Endothelial cell of umbilical vein (primary cell): ENCODE measurements at regions not wholly inside any gene's neighbourhood (a gene's known extent, or its start where the extent isn't known, plus 50 kb on each side); places are given as distances from the start of the nearest gene placed in this dataset.

Experiments used
- BruUV-seq: library from RNA; stranded (reverse); fragments of 400-500 nt; replicated peaks from 2 replicates; lab custom pipeline; 2021; lab: Mats Ljungman, UMichigan
- CTCF ChIA-PET: fragments of 300-600, 350-600 bp; sonication (Branson Sonifier 250); formaldehyde crosslinking; loops from one replicate; lab custom pipeline; 2021; ENCODE audit warnings: antibody characterized with exemption, inconsistent platforms; lab: Charles Lee
- POLR2A ChIA-PET: fragments of 300-600, 350-600 bp; sonication (Branson Sonifier 250); formaldehyde crosslinking; loops from one replicate; lab custom pipeline; 2021; ENCODE audit warnings: antibody characterized with exemption, inconsistent platforms; lab: Charles Lee
- DNase-seq: peaks from one replicate; pipeline ENCODE4 v3.0.0-alpha.2; 2011; ENCODE audit warnings: low read depth, low spot score
- FAIRE-seq: peaks from 2 replicates; lab custom pipeline; 2011; peaks lifted over from hg19 to GRCh38; lab: Jason Lieb, UNC
- H2AFZ ChIP-seq: 2 replicates; pipeline ENCODE4 v1.6.0; 2012; ENCODE audit warnings: low read depth, low read length, control low read depth, inconsistent platforms
- H3K27ac ChIP-seq: 2 replicates; pipeline ENCODE4 v1.5.1; 2011; ENCODE audit warnings: low read depth, mild to moderate bottlenecking, control low read depth, low read length, moderate library complexity; ENCODE audit not compliant: insufficient read depth
- H3K27me3 ChIP-seq, 2 experiments: 2 replicates each; pipeline versions ENCODE4 v1.6.0 to v1.6.1; 2011; ENCODE audit warnings: low read length in 2 of 2, mixed read lengths in 1 of 2; ENCODE audit not compliant: control insufficient read depth in 2 of 2, insufficient read depth in 2 of 2
- H3K36me3 ChIP-seq, 2 experiments: 2 replicates in 1 of 2; 3 replicates in 1 of 2; pipeline ENCODE4 v1.5.1; 2011; ENCODE audit warnings: low read length in 2 of 2, mild to moderate bottlenecking in 1 of 2, moderate library complexity in 1 of 2; ENCODE audit not compliant: control insufficient read depth in 2 of 2, insufficient read depth in 2 of 2; ENCODE audit errors: extremely low read depth in 1 of 2
- H3K4me1 ChIP-seq: 3 replicates; pipeline ENCODE4 v1.5.1; 2011; ENCODE audit warnings: mild to moderate bottlenecking, low read length; ENCODE audit not compliant: control insufficient read depth, insufficient read depth; ENCODE audit errors: extremely low read depth
- H3K4me2 ChIP-seq: 2 replicates; pipeline ENCODE4 v1.6.1; 2011; ENCODE audit warnings: low read length, control low read depth, mixed read lengths; ENCODE audit not compliant: insufficient read depth
- H3K4me3 ChIP-seq, 3 experiments: fragments of 200-600 bp in 1 of 3; sonication (generic), shearing (Covaris generic) in 1 of 3; replicated peaks in 1 of 3; 2 replicates each; pipeline ENCODE4 v1.5.1; 2011 to 2016; ENCODE audit warnings: control low read depth in 3 of 3, low read length in 3 of 3, mild to moderate bottlenecking in 2 of 3, inconsistent platforms in 1 of 3, low read depth in 1 of 3, moderate library complexity in 1 of 3; ENCODE audit not compliant: insufficient read depth in 1 of 3
- H3K79me2 ChIP-seq: 2 replicates; pipeline ENCODE4 v1.6.0; 2012; ENCODE audit warnings: low read length, inconsistent platforms; ENCODE audit not compliant: control insufficient read depth, insufficient read depth
- H3K9ac ChIP-seq: replicated peaks from 2 replicates; pipeline ENCODE3; 2011; ENCODE audit warnings: low read length, control low read depth; ENCODE audit not compliant: insufficient read depth; ENCODE audit errors: extremely low read depth
- H3K9me1 ChIP-seq: replicated peaks from 3 replicates; pipeline ENCODE4 v1.6.0; 2011; ENCODE audit warnings: mild to moderate bottlenecking, low read length; ENCODE audit not compliant: control insufficient read depth, insufficient read depth; ENCODE audit errors: extremely low read depth
- H3K9me3 ChIP-seq: replicated peaks from 2 replicates; pipeline ENCODE4 v1.5.1; 2012; ENCODE audit warnings: low read length, inconsistent platforms; ENCODE audit not compliant: control insufficient read depth, insufficient read depth
- H4K20me1 ChIP-seq: replicated peaks from 2 replicates; pipeline ENCODE3; 2011; ENCODE audit warnings: mild to moderate bottlenecking, low read length; ENCODE audit not compliant: control insufficient read depth, insufficient read depth; ENCODE audit errors: extremely low read depth
- EZH2 ChIP-seq: IDR thresholded peaks from 2 replicates; pipeline ENCODE4 v1.6.1; 2012; ENCODE audit warnings: borderline replicate concordance, low read depth, mild to moderate bottlenecking, moderate library complexity, low read length, inconsistent platforms; ENCODE audit not compliant: severe bottlenecking
- FOS ChIP-seq: IDR thresholded peaks from 2 replicates; pipeline ENCODE4 v1.6.1; 2011; ENCODE audit warnings: mild to moderate bottlenecking, low read length, moderate library complexity, borderline replicate concordance; ENCODE audit not compliant: insufficient read depth
- GATA2 ChIP-seq: IDR thresholded peaks from 2 replicates; pipeline ENCODE4 v1.7.0; 2011; ENCODE audit warnings: low read depth, mild to moderate bottlenecking, moderate library complexity, mixed read lengths, low read length; ENCODE audit not compliant: insufficient read length, insufficient read depth
- JUN ChIP-seq: IDR thresholded peaks from 2 replicates; pipeline ENCODE4 v1.6.1; 2011; ENCODE audit warnings: borderline replicate concordance, low read depth; ENCODE audit not compliant: insufficient read length, insufficient read depth
- MYC ChIP-seq: IDR thresholded peaks from one replicate; pipeline ENCODE4 v1.6.1; 2011; ENCODE audit warnings: mild to moderate bottlenecking, low read depth, low read length
- POLR2A ChIP-seq: IDR thresholded peaks from 2 replicates; pipeline ENCODE4 v1.6.1; 2012; ENCODE audit warnings: low read depth, mild to moderate bottlenecking, control low read depth, low read length
- POLR2AphosphoS5 ChIP-seq: IDR thresholded peaks from 2 replicates; pipeline ENCODE4 v1.6.1; 2012; ENCODE audit warnings: low read depth, mild to moderate bottlenecking, control low read depth, low read length, moderate library complexity; ENCODE audit not compliant: insufficient read depth
- dilution Hi-C: fragments of 300-500 bp; cut with MboI; formaldehyde crosslinking; loops from one replicate; pipeline ENCODE4 v1.15.0; 2019; ENCODE audit warnings: low sequenced_read_pairs; ENCODE audit not compliant: extremely low pct_ligation_motif_present
- intact Hi-C: fragments of 100-400 bp; cut with micrococcal nuclease; formaldehyde crosslinking; loops from one replicate; pipeline ENCODE4 v1.10.0; 2022
- TF ChIP-seq, protein P1 (sequence below), 2 donors: IDR thresholded peaks; 1 replicate in 1 of 2; 2 replicates in 1 of 2; pipeline ENCODE4 v1.5.1; 2011; ENCODE audit warnings: low read length in 2 of 2, mild to moderate bottlenecking in 2 of 2, moderate library complexity in 2 of 2, control low read depth in 1 of 2, inconsistent platforms in 1 of 2, low read depth in 1 of 2; ENCODE audit not compliant: insufficient read depth in 1 of 2; ENCODE audit errors: extremely low read depth in 1 of 2
- TF ChIP-seq, protein P2 (sequence below): IDR thresholded peaks from 2 replicates; pipeline ENCODE4 v1.6.1; 2011; ENCODE audit not compliant: insufficient read depth, insufficient read length

DNA sequence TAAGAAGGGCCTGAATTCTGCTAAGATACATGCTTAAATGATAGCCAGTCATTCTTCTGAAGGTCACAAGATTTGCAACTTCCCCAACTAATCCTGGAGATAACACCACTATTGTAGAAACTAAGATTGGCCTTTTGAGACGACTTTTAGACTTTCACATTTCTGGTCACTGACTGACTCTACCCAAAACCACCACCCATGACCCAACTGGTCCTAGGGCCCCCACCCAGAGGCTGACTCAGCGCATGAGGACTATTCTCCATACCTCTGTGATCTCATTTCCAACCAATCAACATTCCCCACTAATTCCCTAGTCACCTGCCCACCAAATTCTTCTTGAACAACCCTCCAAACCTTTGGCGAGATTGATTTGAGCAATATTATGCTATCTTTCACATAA, 1299.0 kb downstream of the CDH11 start:
- H3K9me1 ChIP-seq, result no peaks in the 10 kb centered on the region
- H3K4me3 ChIP-seq, result no peak overlapping the region
- H3K4me2 ChIP-seq, result no peak overlapping the region
- ChIA-PET CTCF (no interaction called here), POLR2A (no interaction called here)
- no peak overlapping the region for H3K9ac ChIP-seq
- FAIRE-seq, result no peak
- dilution Hi-C loops, result no loop called here
- H2AFZ ChIP-seq, result no peak overlapping the region
- no peak for DNase-seq
- BruUV-seq, result no TSS peak
- no peaks in the 10 kb centered on the region for H3K9me3 ChIP-seq
- no peak for TF ChIP-seq FOS
- TF ChIP-seq, protein P1, sequence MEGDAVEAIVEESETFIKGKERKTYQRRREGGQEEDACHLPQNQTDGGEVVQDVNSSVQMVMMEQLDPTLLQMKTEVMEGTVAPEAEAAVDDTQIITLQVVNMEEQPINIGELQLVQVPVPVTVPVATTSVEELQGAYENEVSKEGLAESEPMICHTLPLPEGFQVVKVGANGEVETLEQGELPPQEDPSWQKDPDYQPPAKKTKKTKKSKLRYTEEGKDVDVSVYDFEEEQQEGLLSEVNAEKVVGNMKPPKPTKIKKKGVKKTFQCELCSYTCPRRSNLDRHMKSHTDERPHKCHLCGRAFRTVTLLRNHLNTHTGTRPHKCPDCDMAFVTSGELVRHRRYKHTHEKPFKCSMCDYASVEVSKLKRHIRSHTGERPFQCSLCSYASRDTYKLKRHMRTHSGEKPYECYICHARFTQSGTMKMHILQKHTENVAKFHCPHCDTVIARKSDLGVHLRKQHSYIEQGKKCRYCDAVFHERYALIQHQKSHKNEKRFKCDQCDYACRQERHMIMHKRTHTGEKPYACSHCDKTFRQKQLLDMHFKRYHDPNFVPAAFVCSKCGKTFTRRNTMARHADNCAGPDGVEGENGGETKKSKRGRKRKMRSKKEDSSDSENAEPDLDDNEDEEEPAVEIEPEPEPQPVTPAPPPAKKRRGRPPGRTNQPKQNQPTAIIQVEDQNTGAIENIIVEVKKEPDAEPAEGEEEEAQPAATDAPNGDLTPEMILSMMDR (IDR thresholded peaks at IDR 0.05; ENCODE audit: extremely low read depth in 1 of 2, insufficient read depth in 1 of 2, low read depth in 1 of 2, low read length in 2 of 2), result no peak
- no peak for TF ChIP-seq GATA2
- no peak for TF ChIP-seq MYC
- no peak for TF ChIP-seq EZH2
- no peak for TF ChIP-seq POLR2A
- TF ChIP-seq, protein P2, sequence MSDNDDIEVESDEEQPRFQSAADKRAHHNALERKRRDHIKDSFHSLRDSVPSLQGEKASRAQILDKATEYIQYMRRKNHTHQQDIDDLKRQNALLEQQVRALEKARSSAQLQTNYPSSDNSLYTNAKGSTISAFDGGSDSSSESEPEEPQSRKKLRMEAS, result no peak
- no peak for TF ChIP-seq POLR2AphosphoS5
- TF ChIP-seq JUN, result no peak
- H3K27me3 ChIP-seq, result no peaks in the 10 kb centered on the region
- no peaks in the 10 kb centered on the region for H3K36me3 ChIP-seq
- H3K79me2 ChIP-seq, result no peaks in the 10 kb centered on the region
- intact Hi-C loops, result no loop called here
- H4K20me1 ChIP-seq, result no peaks in the 10 kb centered on the region
- H3K27ac ChIP-seq, result no peak overlapping the region
- no peaks in the 10 kb centered on the region for H3K4me1 ChIP-seq
